PC-3 (cell line): ENCODE measurements at regions not wholly inside any gene's neighbourhood (a gene's known extent, or its start where the extent isn't known, plus 50 kb on each side); places are given as distances from the start of the nearest gene placed in this dataset.

Source experiments
- ATAC-seq: fragments of 200-7000 bp; cut with Tn5 transposase; 2 replicates; pipeline ENCODE4 v1.9.1; 2020; ENCODE audit warnings: mild to moderate bottlenecking, moderate library complexity
- BruUV-seq: library from RNA; stranded (reverse); fragments of 400-500 nt; replicated peaks from 2 replicates; lab custom pipeline; 2021; lab: Mats Ljungman, UMichigan
- CTCF ChIA-PET: fragments of 300-600 bp; sonication (Branson Sonifier 250); formaldehyde crosslinking; loops from one replicate; lab custom pipeline; 2022; ENCODE audit warnings: antibody characterized with exemption; lab: Charles Lee
- POLR2A ChIA-PET: fragments of 300-600 bp; sonication (Branson Sonifier 250); formaldehyde crosslinking; loops from one replicate; lab custom pipeline; 2022; ENCODE audit warnings: antibody characterized with exemption; ENCODE audit not compliant: unreplicated experiment; lab: Charles Lee
- DNase-seq: peaks from one replicate; pipeline ENCODE4 v3.0.0-alpha.2; 2015
- H2AFZ ChIP-seq: fragments of 300-600 bp; sonication (generic); 2 replicates; pipeline ENCODE4 v1.6.0; 2016; ENCODE audit warnings: antibody characterized with exemption, low read length
- H3F3A ChIP-seq: fragments of 300-600 bp; sonication (generic); one replicate; pipeline ENCODE4 v1.6.0; 2017; ENCODE audit warnings: antibody characterized with exemption, low read length, control low read depth, mild to moderate bottlenecking; ENCODE audit not compliant: unreplicated experiment
- H3K27ac ChIP-seq: fragments of 300-600 bp; sonication (generic); 2 replicates; pipeline ENCODE4 v1.5.1; 2016; ENCODE audit warnings: mild to moderate bottlenecking, low read length
- H3K27me3 ChIP-seq: fragments of 300-600 bp; sonication (generic); 2 replicates; pipeline ENCODE4 v1.6.1; 2016; ENCODE audit warnings: low read length, mixed read lengths
- H3K36me3 ChIP-seq: fragments of 300-600 bp; sonication (generic); 2 replicates; pipeline ENCODE4 v1.6.1; 2016; ENCODE audit warnings: low read depth, mixed run types, low read length, mixed read lengths
- H3K4me1 ChIP-seq: fragments of 300-600 bp; sonication (generic); 2 replicates; pipeline ENCODE4 v1.5.1; 2016; ENCODE audit warnings: low read length; ENCODE audit not compliant: insufficient read depth
- H3K4me2 ChIP-seq: fragments of 300-600 bp; sonication (generic); 2 replicates; pipeline ENCODE4 v1.6.0; 2016; ENCODE audit warnings: low read length
- H3K4me3 ChIP-seq: fragments of 300-600 bp; sonication (generic); 2 replicates; pipeline ENCODE4 v1.5.1; 2016; ENCODE audit warnings: mild to moderate bottlenecking, low read length, mixed read lengths
- H3K79me2 ChIP-seq: fragments of 300-600 bp; sonication (generic); 2 replicates; pipeline ENCODE4 v1.6.1; 2017; ENCODE audit warnings: low read length, mixed read lengths
- H3K9ac ChIP-seq: fragments of 300-600 bp; sonication (generic); 2 replicates; pipeline ENCODE4 v1.6.0; 2016; ENCODE audit warnings: mild to moderate bottlenecking, low read length
- H3K9me2 ChIP-seq: fragments of 300-600 bp; sonication (generic); replicated peaks from 2 replicates; pipeline ENCODE4 v1.6.1; 2016; ENCODE audit warnings: mixed run types, low read length, mixed read lengths
- H3K9me3 ChIP-seq: fragments of 300-600 bp; sonication (generic); 2 replicates; pipeline ENCODE4 v1.6.1; 2016; ENCODE audit warnings: low read length, mixed read lengths
- H4K20me1 ChIP-seq: fragments of 300-600 bp; sonication (generic); 2 replicates; pipeline ENCODE4 v1.6.1; 2016; ENCODE audit warnings: low read length, mixed read lengths
- CTCF ChIP-seq: fragments of 300-600 bp; sonication (generic); conservative IDR thresholded peaks from 2 replicates; pipeline ENCODE4 v1.5.1; 2017; ENCODE audit warnings: antibody characterized with exemption, low read depth, mild to moderate bottlenecking, low read length
- EZH2 ChIP-seq: fragments of 300-600 bp; sonication (generic); IDR thresholded peaks from one replicate; pipeline ENCODE4 v1.6.1; 2017; ENCODE audit warnings: antibody characterized with exemption, mild to moderate bottlenecking, low read length; ENCODE audit not compliant: unreplicated experiment
- EZH2phosphoT487 ChIP-seq: fragments of 300-600 bp; sonication (generic); IDR thresholded peaks from 2 replicates; pipeline ENCODE4 v1.6.1; 2018; ENCODE audit warnings: mild to moderate bottlenecking, antibody characterized with exemption, low read length, borderline replicate concordance
- intact Hi-C: fragments of 100-400 bp; cut with micrococcal nuclease; formaldehyde crosslinking; loops from 2 replicates; pipeline ENCODE4 v1.9.0; 2023

GRCh38 chrX:85569096-85569495 is 189.6 kb upstream of the POF1B start:
- CTCF ChIA-PET, result no interaction called here
- POLR2A ChIA-PET, result no interaction called here

GRCh38 chrX:85561231-85561630 is 181.8 kb upstream of the POF1B start:
- Histone ChIP-seq H3K4me2 (no peak overlapping the region), H4K20me1 (no peaks in the 10 kb centered on the region), H3K9ac (no peak overlapping the region), H3K4me3 (no peak overlapping the region), H3F3A (no peaks in the 10 kb centered on the region), H3K27me3 (no peaks in the 10 kb centered on the region), H3K9me2 (no peaks in the 10 kb centered on the region), H3K27ac (no peak overlapping the region), H3K9me3 (no peaks in the 10 kb centered on the region), H3K79me2 (no peaks in the 10 kb centered on the region), H3K36me3 (no peaks in the 10 kb centered on the region), H3K4me1 (no peaks in the 10 kb centered on the region), H2AFZ (no peak overlapping the region)
- ChIA-PET POLR2A (no interaction called here), CTCF (no interaction called here)
- ATAC-seq (no peak), DNase-seq (no peak)
- TF ChIP-seq EZH2, result no peak
- TF ChIP-seq CTCF, result no peak
- TF ChIP-seq EZH2phosphoT487, result no peak
- no TSS peak for BruUV-seq
- intact Hi-C loops, result no loop called here

More at GRCh38 chrX:85569096-85569495, 189.6 kb upstream of the POF1B start:
- H3K4me3 ChIP-seq, result no peak overlapping the region
- no peak overlapping the region for H2AFZ ChIP-seq
- intact Hi-C loops, result no loop called here
- no peaks in the 10 kb centered on the region for H3K36me3 ChIP-seq
- no peaks in the 10 kb centered on the region for H3K79me2 ChIP-seq
- H3F3A ChIP-seq, result no peaks in the 10 kb centered on the region
- H3K4me2 ChIP-seq, result no peak overlapping the region
- H3K9me3 ChIP-seq, result 0 out of 2 replicates have a peak, but pooled peaks cover 3% of the 10 kb centered on the region
- H3K27me3 ChIP-seq, result no peaks in the 10 kb centered on the region
- DNase-seq, result no peak
- ATAC-seq, result no peak
- no peak overlapping the region for H3K27ac ChIP-seq
- no peaks in the 10 kb centered on the region for H3K4me1 ChIP-seq
- BruUV-seq, result no TSS peak
- TF ChIP-seq EZH2phosphoT487 (no peak), EZH2 (no peak), CTCF (no peak)
- H3K9me2 ChIP-seq, result no peaks in the 10 kb centered on the region
- H4K20me1 ChIP-seq, result no peaks in the 10 kb centered on the region
- no peak overlapping the region for H3K9ac ChIP-seq

DNA sequence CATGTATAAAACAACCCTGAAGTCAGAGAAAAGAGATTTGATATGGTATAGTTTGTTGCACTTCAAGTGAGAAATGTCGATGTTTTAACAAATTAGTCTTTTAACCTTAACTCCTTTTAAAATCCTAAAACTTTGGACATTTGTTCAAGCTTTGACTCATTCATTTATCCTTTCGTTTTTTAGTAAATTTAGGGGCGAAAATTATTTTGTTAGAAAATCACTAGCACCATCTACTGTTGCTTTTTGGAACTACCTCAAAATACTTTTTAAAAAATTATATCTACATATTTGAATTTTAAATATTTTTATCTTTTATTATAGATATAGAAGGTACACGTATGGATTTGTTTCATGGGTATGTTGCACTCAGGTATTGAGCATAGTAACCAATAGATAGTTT is 165.1 kb upstream of the POF1B start:
- TF ChIP-seq CTCF (peak; percentile 34), EZH2phosphoT487 (no peak)
- ATAC-seq (no peak), DNase-seq (peak; percentile 37)
- Histone ChIP-seq H4K20me1 (no peaks in the 10 kb centered on the region), H3K36me3 (no peaks in the 10 kb centered on the region), H3K4me2 (peak overlapping the region; percentile 51), H3K9me3 (no peaks in the 10 kb centered on the region), H3K9ac (no peak overlapping the region), H3K27ac (no peak overlapping the region), H3K4me3 (0 out of 2 replicates have a peak overlapping the region, but pooled peaks have one; percentile 27), H2AFZ (0 out of 2 replicates have a peak overlapping the region, but pooled peaks have one; percentile 50), H3K79me2 (no peaks in the 10 kb centered on the region), H3K4me1 (no peaks in the 10 kb centered on the region), H3K27me3 (no peaks in the 10 kb centered on the region), H3F3A (no peaks in the 10 kb centered on the region), H3K9me2 (no peaks in the 10 kb centered on the region)
- BruUV-seq, result no TSS peak
- CTCF ChIA-PET, result interaction anchor here (1.0 kb wide), 1 partner anchor 432 kb away, joined by 4 read pairs; no protein-coding TSS in a partner anchor
- POLR2A ChIA-PET, result no interaction called here
- intact Hi-C loops, result loop anchor here (1.0 to 10.0 kb wide), 2 partner anchors 433 to 810 kb away; no protein-coding TSS in a partner anchor
